ENCODE measurements at regions not wholly inside any gene's neighbourhood (a gene's known extent, or its start where the extent isn't known, plus 50 kb on each side); places are given as distances from the start of the nearest gene placed in this dataset.

- no peak overlapping the region for H3K4me3 ChIP-seq (ENCODE audit: low read depth, low read length)
- no peaks in the 10 kb centered on the region for H3K27me3 ChIP-seq (ENCODE audit: control insufficient read depth, insufficient read depth, low read length)
- no peaks in the 10 kb centered on the region for H3K9me3 ChIP-seq (ENCODE audit: control insufficient read depth, insufficient read depth, low read length)
- no peaks in the 10 kb centered on the region for H3K36me3 ChIP-seq (ENCODE audit: control insufficient read depth, insufficient read depth, low read length)
- no peak overlapping the region for H3K9ac ChIP-seq (ENCODE audit: low read depth, low read length)
- no peaks in the 10 kb centered on the region for H3K4me1 ChIP-seq (ENCODE audit: control insufficient read depth, insufficient read depth, low read length)
- no peak overlapping the region for H3K27ac ChIP-seq (ENCODE audit: low read depth, low read length)
Measured at GRCh38 chr10:107356396-107356795, 191.9 kb upstream of the SORCS1 start.

DNA sequence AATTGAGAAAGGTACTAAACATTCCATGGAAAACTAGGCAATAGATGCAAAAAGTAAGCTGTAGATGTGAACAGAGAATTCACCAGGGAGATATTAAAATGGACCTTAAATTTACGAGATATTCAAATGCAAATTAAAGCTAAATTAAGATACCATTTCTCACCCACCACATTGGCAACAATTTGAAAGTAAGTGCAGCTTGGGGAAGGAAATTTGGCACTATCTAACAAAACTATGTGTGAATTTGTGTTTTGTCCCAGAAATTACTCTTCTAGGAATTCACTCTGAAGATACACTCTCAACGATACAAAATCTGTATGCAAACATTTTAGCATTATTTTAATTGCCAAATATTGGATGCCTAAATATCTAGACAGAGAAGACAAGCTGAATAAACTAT, 178.2 kb upstream of the SORCS1 start:
- H3K9me3 ChIP-seq (ENCODE audit: control insufficient read depth, insufficient read depth, low read length), result no peaks in the 10 kb centered on the region
- H3K4me3 ChIP-seq (ENCODE audit: low read depth, low read length), result no peak overlapping the region
- H3K27me3 ChIP-seq (ENCODE audit: control insufficient read depth, insufficient read depth, low read length), result no peaks in the 10 kb centered on the region
- no peak overlapping the region for H3K27ac ChIP-seq (ENCODE audit: low read depth, low read length)
- no peaks in the 10 kb centered on the region for H3K36me3 ChIP-seq (ENCODE audit: control insufficient read depth, insufficient read depth, low read length)
- H3K9ac ChIP-seq (ENCODE audit: low read depth, low read length), result no peak overlapping the region
- H3K4me1 ChIP-seq (ENCODE audit: control insufficient read depth, insufficient read depth, low read length), result no peaks in the 10 kb centered on the region

DNA sequence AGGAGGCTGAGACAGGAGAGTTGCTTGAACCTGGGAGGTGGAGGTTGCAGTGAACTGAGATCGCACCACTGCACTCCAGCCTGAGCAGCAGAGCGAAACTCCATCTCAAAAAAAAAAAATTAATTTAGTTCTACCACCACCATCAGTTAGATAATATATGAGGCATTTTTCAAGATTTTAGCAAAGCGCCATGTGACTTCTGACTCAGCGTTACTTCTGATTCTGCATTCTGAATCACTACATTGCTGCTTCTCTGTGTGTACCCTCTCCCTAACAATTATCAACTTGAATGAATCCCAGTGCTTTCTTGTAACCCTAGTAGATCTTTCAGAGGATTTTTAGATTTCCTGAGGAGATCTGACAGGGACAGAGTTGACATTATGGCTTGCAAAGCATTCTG, 176.8 kb upstream of the SORCS1 start:
- Histone ChIP-seq H3K27me3 (ENCODE audit: control insufficient read depth, insufficient read depth, low read length) (no peaks in the 10 kb centered on the region), H3K36me3 (ENCODE audit: control insufficient read depth, insufficient read depth, low read length) (no peaks in the 10 kb centered on the region), H3K9me3 (ENCODE audit: control insufficient read depth, insufficient read depth, low read length) (no peaks in the 10 kb centered on the region), H3K4me1 (ENCODE audit: control insufficient read depth, insufficient read depth, low read length) (no peaks in the 10 kb centered on the region), H3K27ac (ENCODE audit: low read depth, low read length) (no peak overlapping the region), H3K4me3 (ENCODE audit: low read depth, low read length) (no peak overlapping the region), H3K9ac (ENCODE audit: low read depth, low read length) (no peak overlapping the region)

DNA sequence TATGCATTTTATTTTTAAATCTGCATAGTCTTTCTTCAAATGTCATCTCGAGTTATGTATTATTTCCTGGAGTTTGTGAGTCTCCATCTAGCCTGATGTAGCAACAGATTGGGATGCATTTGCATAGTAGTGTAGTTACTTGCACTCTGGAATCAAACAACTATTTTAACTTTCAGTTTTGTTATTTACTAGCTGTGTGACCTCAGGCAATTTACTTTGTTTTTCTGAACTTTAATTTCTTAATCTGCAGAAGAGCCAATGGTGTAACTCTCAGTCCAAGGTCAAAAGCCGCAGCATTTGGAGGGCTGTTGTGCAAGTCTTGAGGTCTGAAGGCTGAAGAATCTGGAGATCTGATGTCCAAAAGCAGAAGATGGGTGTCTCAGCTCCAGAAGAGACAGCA, 175.8 kb upstream of the SORCS1 start:
- Histone ChIP-seq H3K9me3 (ENCODE audit: control insufficient read depth, insufficient read depth, low read length) (no peaks in the 10 kb centered on the region), H3K4me3 (ENCODE audit: low read depth, low read length) (no peak overlapping the region), H3K27ac (ENCODE audit: low read depth, low read length) (no peak overlapping the region)

GRCh38 chr10:107336061-107336460, 171.6 kb upstream of the SORCS1 start:
- no peaks in the 10 kb centered on the region for H3K36me3 ChIP-seq (ENCODE audit: control insufficient read depth, insufficient read depth, low read length)
- no peak overlapping the region for H3K9ac ChIP-seq (ENCODE audit: low read depth, low read length)
- no peaks in the 10 kb centered on the region for H3K27me3 ChIP-seq (ENCODE audit: control insufficient read depth, insufficient read depth, low read length)
- no peak overlapping the region for H3K27ac ChIP-seq (ENCODE audit: low read depth, low read length)
- H3K4me3 ChIP-seq (ENCODE audit: low read depth, low read length), result no peak overlapping the region
- no peaks in the 10 kb centered on the region for H3K4me1 ChIP-seq (ENCODE audit: control insufficient read depth, insufficient read depth, low read length)
- no peaks in the 10 kb centered on the region for H3K9me3 ChIP-seq (ENCODE audit: control insufficient read depth, insufficient read depth, low read length)

More for the DNA sequence above, 175.8 kb upstream of the SORCS1 start:
- no peaks in the 10 kb centered on the region for H3K27me3 ChIP-seq (ENCODE audit: control insufficient read depth, insufficient read depth, low read length)
- H3K36me3 ChIP-seq (ENCODE audit: control insufficient read depth, insufficient read depth, low read length), result no peaks in the 10 kb centered on the region
- no peaks in the 10 kb centered on the region for H3K4me1 ChIP-seq (ENCODE audit: control insufficient read depth, insufficient read depth, low read length)
- H3K9ac ChIP-seq (ENCODE audit: low read depth, low read length), result no peak overlapping the region

DNA sequence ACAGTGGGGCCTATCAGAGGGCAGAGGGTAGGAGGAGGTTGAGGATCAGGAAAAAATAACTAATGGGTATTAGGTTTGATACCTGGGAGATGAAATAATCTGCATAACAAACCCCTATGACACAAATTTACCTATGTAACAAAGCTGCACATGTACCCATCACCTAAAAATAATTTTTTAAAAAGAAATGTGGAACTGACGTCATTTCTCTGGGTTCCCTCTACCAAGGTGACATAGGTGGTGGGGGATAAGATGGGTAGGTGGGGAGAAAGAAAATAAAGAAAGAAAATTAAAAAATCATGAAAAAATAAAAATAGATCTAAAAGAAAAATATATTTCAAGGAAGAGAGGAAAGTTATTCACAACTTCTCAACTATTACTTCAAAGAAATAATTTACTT, 153.1 kb upstream of the SORCS1 start:
- H3K9me3 ChIP-seq (ENCODE audit: control insufficient read depth, insufficient read depth, low read length), result no peaks in the 10 kb centered on the region
- H3K4me3 ChIP-seq (ENCODE audit: low read depth, low read length), result no peak overlapping the region
- H3K36me3 ChIP-seq (ENCODE audit: control insufficient read depth, insufficient read depth, low read length), result no peaks in the 10 kb centered on the region
- no peaks in the 10 kb centered on the region for H3K4me1 ChIP-seq (ENCODE audit: control insufficient read depth, insufficient read depth, low read length)
- H3K9ac ChIP-seq (ENCODE audit: low read depth, low read length), result no peak overlapping the region
- no peak overlapping the region for H3K27ac ChIP-seq (ENCODE audit: low read depth, low read length)
- no peaks in the 10 kb centered on the region for H3K27me3 ChIP-seq (ENCODE audit: control insufficient read depth, insufficient read depth, low read length)

GRCh38 chr10:107303203-107303602, 138.7 kb upstream of the SORCS1 start:
- H3K9ac ChIP-seq (ENCODE audit: low read depth, low read length), result no peak overlapping the region
- no peak overlapping the region for H3K27ac ChIP-seq (ENCODE audit: low read depth, low read length)
- no peaks in the 10 kb centered on the region for H3K36me3 ChIP-seq (ENCODE audit: control insufficient read depth, insufficient read depth, low read length)
- H3K27me3 ChIP-seq (ENCODE audit: control insufficient read depth, insufficient read depth, low read length), result no peaks in the 10 kb centered on the region
- H3K9me3 ChIP-seq (ENCODE audit: control insufficient read depth, insufficient read depth, low read length), result no peaks in the 10 kb centered on the region
- no peak overlapping the region for H3K4me3 ChIP-seq (ENCODE audit: low read depth, low read length)
- H3K4me1 ChIP-seq (ENCODE audit: control insufficient read depth, insufficient read depth, low read length), result no peaks in the 10 kb centered on the region

DNA sequence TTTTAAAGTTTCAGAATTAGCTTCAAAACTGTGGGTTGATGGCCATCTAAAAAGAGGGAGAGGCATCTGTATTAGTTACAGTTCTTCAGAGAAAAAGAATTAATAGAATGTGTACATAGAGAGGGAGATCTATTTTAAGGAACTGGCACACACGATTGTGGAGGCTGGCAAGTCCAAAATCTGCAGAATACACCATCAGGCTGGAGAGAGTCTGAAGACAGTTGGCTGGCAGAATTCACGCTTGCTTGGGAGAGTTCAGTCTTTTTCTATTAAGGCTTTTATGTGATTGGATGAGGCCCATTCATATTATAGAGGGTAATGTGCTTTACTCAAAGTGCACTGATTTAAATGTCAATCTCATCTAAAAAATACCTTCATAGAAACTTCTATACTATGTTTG, 135.1 kb upstream of the SORCS1 start:
- H3K9me3 ChIP-seq (ENCODE audit: control insufficient read depth, insufficient read depth, low read length), result no peaks in the 10 kb centered on the region
- no peaks in the 10 kb centered on the region for H3K4me1 ChIP-seq (ENCODE audit: control insufficient read depth, insufficient read depth, low read length)
- H3K27me3 ChIP-seq (ENCODE audit: control insufficient read depth, insufficient read depth, low read length), result no peaks in the 10 kb centered on the region
- no peaks in the 10 kb centered on the region for H3K36me3 ChIP-seq (ENCODE audit: control insufficient read depth, insufficient read depth, low read length)
- no peak overlapping the region for H3K27ac ChIP-seq (ENCODE audit: low read depth, low read length)
- H3K4me3 ChIP-seq (ENCODE audit: low read depth, low read length), result no peak overlapping the region
- H3K9ac ChIP-seq (ENCODE audit: low read depth, low read length), result no peak overlapping the region

DNA sequence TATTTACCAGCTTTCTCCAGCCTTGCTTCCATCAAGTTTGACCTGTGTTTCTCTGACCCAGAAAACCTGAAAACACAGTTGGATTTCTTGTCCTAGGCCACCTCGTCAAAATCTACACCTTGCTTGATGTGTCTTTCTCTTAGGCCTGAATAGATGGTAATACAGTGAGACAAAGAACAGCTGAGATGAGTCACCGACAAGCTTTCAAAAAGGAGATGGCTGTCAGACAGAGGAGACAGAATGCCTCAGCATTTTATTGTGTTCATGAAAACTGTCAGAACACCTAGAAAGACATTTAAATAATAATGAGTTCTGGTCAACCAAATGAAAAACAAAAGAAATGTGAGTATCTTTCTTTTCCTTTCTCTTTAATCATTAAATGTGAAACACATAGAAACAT, 119.7 kb upstream of the SORCS1 start:
- H3K27ac ChIP-seq (ENCODE audit: low read depth, low read length), result peak overlapping the region; percentile 5
- H3K4me1 ChIP-seq (ENCODE audit: control insufficient read depth, insufficient read depth, low read length), result no peaks in the 10 kb centered on the region
- no peaks in the 10 kb centered on the region; the same call in 1 of the 2 replicates for H3K9me3 ChIP-seq (ENCODE audit: control insufficient read depth, insufficient read depth, low read length)
- no peak overlapping the region for H3K4me3 ChIP-seq (ENCODE audit: low read depth, low read length)
- H3K36me3 ChIP-seq (ENCODE audit: control insufficient read depth, insufficient read depth, low read length), result no peaks in the 10 kb centered on the region
- H3K9ac ChIP-seq (ENCODE audit: low read depth, low read length), result no peak overlapping the region
- no peaks in the 10 kb centered on the region for H3K27me3 ChIP-seq (ENCODE audit: control insufficient read depth, insufficient read depth, low read length)

DNA sequence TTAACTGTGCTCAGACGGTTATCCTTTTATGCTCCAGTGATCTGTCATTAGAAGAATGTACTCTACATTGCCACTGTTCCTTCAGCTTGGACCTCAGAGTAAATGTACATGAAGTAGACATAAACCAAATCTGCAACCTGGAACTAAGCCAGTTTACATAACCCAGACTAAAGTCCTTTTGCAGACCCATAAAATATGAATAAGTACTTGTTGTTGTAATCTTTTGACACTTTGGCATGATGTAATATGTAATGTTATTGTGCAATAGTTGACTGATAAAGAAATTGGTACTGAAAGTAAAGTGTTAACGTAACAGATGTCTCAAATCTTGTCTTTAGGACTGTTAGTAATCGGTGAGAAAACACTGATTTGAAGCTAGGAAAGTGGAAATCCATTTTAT, 115.8 kb upstream of the SORCS1 start:
- Histone ChIP-seq H3K9ac (ENCODE audit: low read depth, low read length) (no peak overlapping the region), H3K9me3 (ENCODE audit: control insufficient read depth, insufficient read depth, low read length) (no peaks in the 10 kb centered on the region; the same call in 1 of the 2 replicates), H3K27me3 (ENCODE audit: control insufficient read depth, insufficient read depth, low read length) (no peaks in the 10 kb centered on the region), H3K36me3 (ENCODE audit: control insufficient read depth, insufficient read depth, low read length) (no peaks in the 10 kb centered on the region), H3K27ac (ENCODE audit: low read depth, low read length) (no peak overlapping the region), H3K4me1 (ENCODE audit: control insufficient read depth, insufficient read depth, low read length) (no peaks in the 10 kb centered on the region), H3K4me3 (ENCODE audit: low read depth, low read length) (no peak overlapping the region)

DNA sequence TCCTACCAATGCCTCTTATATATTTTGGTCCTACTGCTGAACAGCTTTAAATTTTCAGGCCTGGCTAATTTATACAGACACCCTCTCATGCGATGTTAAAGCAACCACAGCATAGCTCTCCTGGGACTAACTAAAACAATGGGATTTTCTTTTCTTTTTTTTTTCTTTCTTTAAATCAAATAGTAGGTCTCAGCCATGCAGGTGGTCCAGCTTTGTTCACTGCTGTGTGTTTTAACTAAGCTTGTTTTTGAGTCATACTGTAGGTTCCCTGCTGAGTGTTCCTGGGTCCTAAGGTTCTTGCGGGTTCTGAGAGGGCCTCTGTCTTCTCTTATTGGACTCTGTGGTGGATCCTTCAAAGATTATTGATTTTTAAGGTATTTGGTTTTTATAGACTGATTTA, 113.1 kb upstream of the SORCS1 start:
- H3K36me3 ChIP-seq (ENCODE audit: control insufficient read depth, insufficient read depth, low read length), result no peaks in the 10 kb centered on the region
- no peak overlapping the region for H3K9ac ChIP-seq (ENCODE audit: low read depth, low read length)
- H3K9me3 ChIP-seq (ENCODE audit: control insufficient read depth, insufficient read depth, low read length), result no peaks in the 10 kb centered on the region
- H3K4me1 ChIP-seq (ENCODE audit: control insufficient read depth, insufficient read depth, low read length), result no peaks in the 10 kb centered on the region
- no peak overlapping the region for H3K4me3 ChIP-seq (ENCODE audit: low read depth, low read length)
- H3K27ac ChIP-seq (ENCODE audit: low read depth, low read length), result no peak overlapping the region
- no peaks in the 10 kb centered on the region for H3K27me3 ChIP-seq (ENCODE audit: control insufficient read depth, insufficient read depth, low read length)

- Histone ChIP-seq H3K36me3 (ENCODE audit: control insufficient read depth, insufficient read depth, low read length) (no peaks in the 10 kb centered on the region), H3K4me3 (ENCODE audit: low read depth, low read length) (no peak overlapping the region), H3K9me3 (ENCODE audit: control insufficient read depth, insufficient read depth, low read length) (no peaks in the 10 kb centered on the region), H3K9ac (ENCODE audit: low read depth, low read length) (no peak overlapping the region), H3K27ac (ENCODE audit: low read depth, low read length) (no peak overlapping the region), H3K4me1 (ENCODE audit: control insufficient read depth, insufficient read depth, low read length) (no peaks in the 10 kb centered on the region), H3K27me3 (ENCODE audit: control insufficient read depth, insufficient read depth, low read length) (no peaks in the 10 kb centered on the region)
Measured at GRCh38 chr10:107275806-107276205, 111.3 kb upstream of the SORCS1 start.

Measured in HUES48 (cell line).